ENCODE measurements at regions not wholly inside any gene's neighbourhood (a gene's known extent, or its start where the extent isn't known, plus 50 kb on each side); places are given as distances from the start of the nearest gene placed in this dataset.
A peak's percentile ranks its signal among the peaks of the same experiment; 100 is the strongest.

GRCh38 chr5:162796507-162796906 lies 640.9 kb upstream of the CCNG1 start:
- WGBS, 4 donors = 20 to 34% (median 32%) methylated on average over 3 of the region's 3 CpGs
- H3K4me3 ChIP-seq = no peak overlapping the region
- no peaks in the 10 kb centered on the region for H3K27me3 ChIP-seq
- H3K9me3 ChIP-seq (replicated peaks in 1 of 3) = no peaks in the 10 kb centered on the region
- no peak for DNase-seq
- intact Hi-C loops (cut with DNase I) = no loop called here
- H3K27ac ChIP-seq = no peak overlapping the region
- no peak for TF ChIP-seq POLR2A (IDR thresholded peaks at IDR 0.05)
- TF ChIP-seq, protein P1, sequence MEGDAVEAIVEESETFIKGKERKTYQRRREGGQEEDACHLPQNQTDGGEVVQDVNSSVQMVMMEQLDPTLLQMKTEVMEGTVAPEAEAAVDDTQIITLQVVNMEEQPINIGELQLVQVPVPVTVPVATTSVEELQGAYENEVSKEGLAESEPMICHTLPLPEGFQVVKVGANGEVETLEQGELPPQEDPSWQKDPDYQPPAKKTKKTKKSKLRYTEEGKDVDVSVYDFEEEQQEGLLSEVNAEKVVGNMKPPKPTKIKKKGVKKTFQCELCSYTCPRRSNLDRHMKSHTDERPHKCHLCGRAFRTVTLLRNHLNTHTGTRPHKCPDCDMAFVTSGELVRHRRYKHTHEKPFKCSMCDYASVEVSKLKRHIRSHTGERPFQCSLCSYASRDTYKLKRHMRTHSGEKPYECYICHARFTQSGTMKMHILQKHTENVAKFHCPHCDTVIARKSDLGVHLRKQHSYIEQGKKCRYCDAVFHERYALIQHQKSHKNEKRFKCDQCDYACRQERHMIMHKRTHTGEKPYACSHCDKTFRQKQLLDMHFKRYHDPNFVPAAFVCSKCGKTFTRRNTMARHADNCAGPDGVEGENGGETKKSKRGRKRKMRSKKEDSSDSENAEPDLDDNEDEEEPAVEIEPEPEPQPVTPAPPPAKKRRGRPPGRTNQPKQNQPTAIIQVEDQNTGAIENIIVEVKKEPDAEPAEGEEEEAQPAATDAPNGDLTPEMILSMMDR (IDR thresholded peaks at IDR 0.05) = no peak
- no peaks in the 10 kb centered on the region for H3K36me3 ChIP-seq (replicated peaks in 1 of 2)
- no peaks in the 10 kb centered on the region for H3K4me1 ChIP-seq (replicated peaks in 1 of 2)

GRCh38 chr5:162800301-162800700 lies 637.1 kb upstream of the CCNG1 start:
- Histone ChIP-seq H3K36me3 (replicated peaks in 1 of 2) (no peaks in the 10 kb centered on the region), H3K4me1 (replicated peaks in 1 of 2) (no peaks in the 10 kb centered on the region), H3K4me3 (no peak overlapping the region), H3K27ac (no peak overlapping the region), H3K9me3 (replicated peaks in 1 of 3) (no peaks in the 10 kb centered on the region), H3K27me3 (no peaks in the 10 kb centered on the region)
- TF ChIP-seq POLR2A (IDR thresholded peaks at IDR 0.05) = no peak
- TF ChIP-seq, protein P1 (IDR thresholded peaks at IDR 0.05) = no peak
- intact Hi-C loops (cut with DNase I) = no loop called here
- no peak for DNase-seq
- WGBS, 4 donors = 72 to 83% (median 80%) methylated on average over 1 of the region's 1 CpG

GRCh38 chr5:162801235-162801634 lies 636.2 kb upstream of the CCNG1 start:
- intact Hi-C loops (cut with DNase I) = no loop called here
- Histone ChIP-seq H3K27ac (no peak overlapping the region), H3K4me1 (replicated peaks in 1 of 2) (no peaks in the 10 kb centered on the region), H3K9me3 (replicated peaks in 1 of 3) (no peaks in the 10 kb centered on the region), H3K27me3 (no peaks in the 10 kb centered on the region), H3K4me3 (no peak overlapping the region), H3K36me3 (replicated peaks in 1 of 2) (no peaks in the 10 kb centered on the region)
- peak in 6 of 7 donors; percentile 25 to 63 (median 40) for DNase-seq
- 41 to 75% (median 65%) methylated on average over 1 of the region's 1 CpG for WGBS, 4 donors
- TF ChIP-seq, protein P1 (IDR thresholded peaks at IDR 0.05) = no peak
- no peak for TF ChIP-seq POLR2A (IDR thresholded peaks at IDR 0.05)

DNA sequence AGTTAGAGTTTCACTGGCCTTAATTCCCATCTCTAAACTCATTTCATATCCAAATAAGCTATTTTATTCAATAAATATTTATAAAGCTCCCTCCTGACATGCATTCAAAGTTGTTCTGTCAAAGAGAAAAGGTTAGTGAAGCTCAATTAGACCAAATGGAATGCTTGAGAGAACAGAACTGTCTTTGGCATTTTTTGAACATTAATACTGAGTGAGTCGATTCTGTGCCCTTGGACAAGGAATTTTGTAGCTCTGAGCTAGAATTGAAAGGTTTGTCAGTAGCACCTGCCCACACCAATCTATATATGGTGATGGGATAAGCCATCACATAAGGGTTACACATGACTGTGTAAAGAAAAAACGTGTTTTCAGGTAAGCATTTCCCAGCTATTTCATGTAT lies 631.2 kb upstream of the CCNG1 start:
- Histone ChIP-seq H3K27me3 (no peaks in the 10 kb centered on the region), H3K9me3 (replicated peaks in 1 of 3) (no peaks in the 10 kb centered on the region), H3K4me1 (replicated peaks in 1 of 2) (no peaks in the 10 kb centered on the region), H3K36me3 (replicated peaks in 1 of 2) (no peaks in the 10 kb centered on the region), H3K27ac (no peak overlapping the region), H3K4me3 (no peak overlapping the region)
- 34 to 51% (median 46%) methylated on average over 2 of the region's 2 CpGs for WGBS, 4 donors
- no peak for DNase-seq
- no peak for TF ChIP-seq POLR2A (IDR thresholded peaks at IDR 0.05)
- TF ChIP-seq, protein P1 (IDR thresholded peaks at IDR 0.05) = no peak
- intact Hi-C loops (cut with DNase I) = no loop called here

All from adrenal gland (tissue), 9 donors.